PC-9 (cell line): ENCODE measurements at regions not wholly inside any gene's neighbourhood (a gene's known extent, or its start where the extent isn't known, plus 50 kb on each side); places are given as distances from the start of the nearest gene placed in this dataset.

Source experiments
- EZH2 ChIP-seq: fragments of 200-600 bp; sonication (generic); IDR thresholded peaks from 2 replicates; pipeline ENCODE4 v1.8.0; 2017; ENCODE audit warnings: antibody characterized with exemption, low read depth
- TF ChIP-seq, protein P1 (sequence below): fragments of 200-600 bp; sonication (generic); conservative IDR thresholded peaks from 2 replicates; pipeline ENCODE4 v1.6.1; 2017; ENCODE audit warnings: mixed run types, antibody characterized with exemption, mild to moderate bottlenecking, moderate library complexity

GRCh38 chr15:81768773-81769172, 277.0 kb downstream of the MEX3B start:
- TF ChIP-seq, protein P1, sequence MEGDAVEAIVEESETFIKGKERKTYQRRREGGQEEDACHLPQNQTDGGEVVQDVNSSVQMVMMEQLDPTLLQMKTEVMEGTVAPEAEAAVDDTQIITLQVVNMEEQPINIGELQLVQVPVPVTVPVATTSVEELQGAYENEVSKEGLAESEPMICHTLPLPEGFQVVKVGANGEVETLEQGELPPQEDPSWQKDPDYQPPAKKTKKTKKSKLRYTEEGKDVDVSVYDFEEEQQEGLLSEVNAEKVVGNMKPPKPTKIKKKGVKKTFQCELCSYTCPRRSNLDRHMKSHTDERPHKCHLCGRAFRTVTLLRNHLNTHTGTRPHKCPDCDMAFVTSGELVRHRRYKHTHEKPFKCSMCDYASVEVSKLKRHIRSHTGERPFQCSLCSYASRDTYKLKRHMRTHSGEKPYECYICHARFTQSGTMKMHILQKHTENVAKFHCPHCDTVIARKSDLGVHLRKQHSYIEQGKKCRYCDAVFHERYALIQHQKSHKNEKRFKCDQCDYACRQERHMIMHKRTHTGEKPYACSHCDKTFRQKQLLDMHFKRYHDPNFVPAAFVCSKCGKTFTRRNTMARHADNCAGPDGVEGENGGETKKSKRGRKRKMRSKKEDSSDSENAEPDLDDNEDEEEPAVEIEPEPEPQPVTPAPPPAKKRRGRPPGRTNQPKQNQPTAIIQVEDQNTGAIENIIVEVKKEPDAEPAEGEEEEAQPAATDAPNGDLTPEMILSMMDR: no peak
- TF ChIP-seq EZH2: no peak
